Bronchial epithelial cell (primary cell): ENCODE measurements at regions not wholly inside any gene's neighbourhood (a gene's known extent, or its start where the extent isn't known, plus 50 kb on each side); places are given as distances from the start of the nearest gene placed in this dataset.
A peak's percentile ranks its signal among the peaks of the same experiment; 100 is the strongest.

Experiments used
- DNase-seq: peaks from one replicate; pipeline ENCODE4 v3.0.0-alpha.2; 2010; ENCODE audit warnings: low read depth
- FAIRE-seq: peaks from 2 replicates; lab custom pipeline; 2011; peaks lifted over from hg19 to GRCh38; lab: Jason Lieb, UNC
- H3K27me3 ChIP-seq: 2 replicates; pipeline ENCODE4 v1.5.1; 2011; ENCODE audit warnings: low read length; ENCODE audit not compliant: control insufficient read depth, insufficient read depth
- H3K36me3 ChIP-seq: 2 replicates; pipeline ENCODE4 v1.5.1; 2011; ENCODE audit warnings: low read length; ENCODE audit not compliant: control insufficient read depth, insufficient read depth
- H3K4me3 ChIP-seq: 2 replicates; pipeline ENCODE4 v1.5.1; 2011; ENCODE audit warnings: mild to moderate bottlenecking, low read depth, low read length, control low read depth
- TF ChIP-seq, protein P1 (sequence below): IDR thresholded peaks from 2 replicates; pipeline ENCODE4 v1.5.1; 2011; ENCODE audit warnings: mild to moderate bottlenecking, moderate library complexity, low read length, control low read depth, inconsistent platforms; ENCODE audit not compliant: insufficient read depth, severe bottlenecking

DNA sequence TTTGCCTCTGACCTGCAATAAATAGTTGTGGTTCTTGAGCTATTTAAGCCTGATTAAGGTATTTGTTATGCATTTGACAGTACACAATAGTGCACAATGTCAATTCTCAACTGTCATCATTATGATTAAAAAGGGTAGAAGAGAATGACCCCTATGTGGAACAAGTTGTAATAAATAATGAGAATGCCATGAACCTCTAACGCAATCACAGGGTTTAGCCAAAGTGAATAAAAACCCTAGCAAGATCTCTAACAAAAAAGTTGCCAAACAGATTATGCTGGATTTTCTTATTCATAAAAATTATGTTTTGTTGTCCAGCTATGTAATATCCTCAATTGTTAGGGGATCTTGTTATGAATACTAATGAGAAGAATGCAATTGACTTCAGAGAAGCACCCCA is 387.4 kb downstream of the GPAT3 start:
- FAIRE-seq: no peak
- TF ChIP-seq, protein P1, sequence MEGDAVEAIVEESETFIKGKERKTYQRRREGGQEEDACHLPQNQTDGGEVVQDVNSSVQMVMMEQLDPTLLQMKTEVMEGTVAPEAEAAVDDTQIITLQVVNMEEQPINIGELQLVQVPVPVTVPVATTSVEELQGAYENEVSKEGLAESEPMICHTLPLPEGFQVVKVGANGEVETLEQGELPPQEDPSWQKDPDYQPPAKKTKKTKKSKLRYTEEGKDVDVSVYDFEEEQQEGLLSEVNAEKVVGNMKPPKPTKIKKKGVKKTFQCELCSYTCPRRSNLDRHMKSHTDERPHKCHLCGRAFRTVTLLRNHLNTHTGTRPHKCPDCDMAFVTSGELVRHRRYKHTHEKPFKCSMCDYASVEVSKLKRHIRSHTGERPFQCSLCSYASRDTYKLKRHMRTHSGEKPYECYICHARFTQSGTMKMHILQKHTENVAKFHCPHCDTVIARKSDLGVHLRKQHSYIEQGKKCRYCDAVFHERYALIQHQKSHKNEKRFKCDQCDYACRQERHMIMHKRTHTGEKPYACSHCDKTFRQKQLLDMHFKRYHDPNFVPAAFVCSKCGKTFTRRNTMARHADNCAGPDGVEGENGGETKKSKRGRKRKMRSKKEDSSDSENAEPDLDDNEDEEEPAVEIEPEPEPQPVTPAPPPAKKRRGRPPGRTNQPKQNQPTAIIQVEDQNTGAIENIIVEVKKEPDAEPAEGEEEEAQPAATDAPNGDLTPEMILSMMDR: no peak
- Histone ChIP-seq H3K27me3 (no peaks in the 10 kb centered on the region), H3K4me3 (no peak overlapping the region), H3K36me3 (no peaks in the 10 kb centered on the region)
- DNase-seq: no peak

DNA sequence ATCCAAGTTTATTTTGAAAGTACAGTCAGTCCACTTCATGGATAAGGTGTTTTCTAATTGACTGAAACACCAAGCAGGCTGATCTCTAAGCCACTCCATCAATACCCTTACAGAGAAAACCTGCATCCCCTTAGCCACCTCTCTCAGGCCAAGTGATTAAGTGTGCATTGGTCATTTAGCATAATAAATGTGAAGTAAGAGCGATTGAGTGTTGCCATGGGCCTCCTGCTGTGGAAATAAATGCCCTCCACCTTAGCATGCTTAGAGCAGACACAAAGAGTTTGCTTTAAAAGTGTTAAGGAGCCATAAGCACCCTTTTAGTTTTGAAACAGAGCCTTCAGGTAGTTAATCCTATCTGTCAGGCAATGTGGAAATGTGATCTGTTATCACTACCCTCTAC is 386.5 kb downstream of the GPAT3 start:
- DNase-seq (no peak), FAIRE-seq (no peak)
- H3K36me3 ChIP-seq: no peaks in the 10 kb centered on the region
- H3K4me3 ChIP-seq: no peak overlapping the region
- H3K27me3 ChIP-seq: no peaks in the 10 kb centered on the region
- TF ChIP-seq, protein P1: no peak

DNA sequence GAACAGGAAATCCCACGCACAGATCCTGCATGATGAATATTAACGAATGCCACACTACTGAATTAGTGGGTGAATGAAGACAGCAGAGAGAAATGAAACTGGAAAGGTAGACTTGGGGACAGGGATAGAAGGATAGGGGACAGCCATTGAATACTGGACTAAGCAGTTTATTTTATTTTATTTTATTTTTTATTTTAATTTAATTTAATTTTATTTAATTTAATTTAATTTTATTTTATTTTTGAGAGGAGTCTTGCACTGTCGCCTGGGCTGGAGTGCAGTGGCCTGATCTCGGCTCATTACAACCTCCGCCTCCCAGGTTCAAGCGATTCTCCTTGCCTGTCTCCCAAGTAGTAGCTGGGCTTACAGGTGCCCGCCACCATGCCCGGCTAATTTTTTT is 385.2 kb downstream of the GPAT3 start:
- TF ChIP-seq, protein P1: no peak
- DNase-seq: no peak

DNA sequence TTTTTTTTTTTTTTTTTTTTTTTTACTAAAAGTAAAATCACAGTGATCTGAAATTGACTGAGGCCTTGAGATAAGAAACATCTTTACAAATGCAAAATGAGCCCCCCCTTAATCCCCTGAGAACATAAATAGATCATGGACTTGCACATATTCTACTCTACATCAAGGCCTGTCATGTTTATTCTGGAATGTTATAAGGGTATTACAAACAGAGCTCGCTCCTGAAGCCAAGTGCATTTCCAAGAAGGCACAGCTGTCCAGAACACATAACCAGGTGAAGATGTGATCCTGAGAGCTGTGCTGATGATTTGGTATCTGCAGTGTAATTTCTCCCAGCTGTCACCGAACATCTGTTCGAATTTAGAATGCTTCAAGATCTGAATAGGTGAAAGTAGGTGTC is 384.5 kb downstream of the GPAT3 start:
- no peaks in the 10 kb centered on the region for H3K36me3 ChIP-seq
- TF ChIP-seq, protein P1: no peak
- FAIRE-seq (no peak), DNase-seq (no peak)
- H3K4me3 ChIP-seq: no peak overlapping the region
- H3K27me3 ChIP-seq: no peaks in the 10 kb centered on the region

More for the DNA sequence above, 385.2 kb downstream of the GPAT3 start:
- Histone ChIP-seq H3K36me3 (no peaks in the 10 kb centered on the region), H3K4me3 (no peak overlapping the region), H3K27me3 (no peaks in the 10 kb centered on the region)
- FAIRE-seq: no peak

DNA sequence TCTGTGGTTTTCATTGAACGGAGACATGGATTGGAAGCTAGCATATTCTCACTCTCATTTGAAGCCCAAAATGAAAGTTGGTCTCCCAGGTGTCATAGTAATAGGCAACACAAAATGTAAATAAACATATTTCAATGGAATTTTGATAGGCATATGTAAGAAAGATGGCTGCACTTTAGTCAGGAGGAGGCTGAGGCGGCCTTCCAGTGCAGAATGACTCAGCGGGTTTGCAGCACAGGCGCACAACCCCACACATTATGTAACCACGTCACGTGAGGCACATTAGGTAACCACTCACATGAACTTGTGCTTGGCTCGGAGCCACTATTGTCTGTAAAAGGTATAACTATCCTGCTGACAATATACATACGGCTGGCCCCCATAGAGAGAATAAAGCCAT is 381.7 kb downstream of the GPAT3 start:
- DNase-seq (peak; percentile 22), FAIRE-seq (no peak)
- Histone ChIP-seq H3K27me3 (no peaks in the 10 kb centered on the region), H3K36me3 (no peaks in the 10 kb centered on the region), H3K4me3 (no peak overlapping the region)
- TF ChIP-seq, protein P1: no peak

DNA sequence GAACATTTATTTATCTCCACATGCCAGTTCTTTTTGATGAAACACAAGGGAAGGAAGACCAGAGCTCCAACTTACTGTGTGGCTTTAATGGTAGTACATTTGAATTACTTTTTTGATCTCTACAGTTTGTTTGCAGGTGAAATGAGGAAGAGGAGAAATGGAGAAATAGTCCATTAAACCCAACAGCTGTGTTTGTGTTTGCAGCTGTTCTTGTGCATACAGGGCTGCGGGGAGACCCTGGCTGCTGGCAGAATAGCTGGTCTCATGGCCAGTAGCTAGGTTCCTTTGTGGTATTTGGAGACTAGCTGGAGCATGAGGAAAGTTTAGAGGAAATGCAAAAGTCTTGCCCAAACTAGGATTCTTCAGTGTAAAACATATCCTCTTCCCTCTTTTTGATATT is 374.8 kb downstream of the GPAT3 start:
- no peaks in the 10 kb centered on the region for H3K36me3 ChIP-seq
- peaks cover 2% of the 10 kb centered on the region for H3K27me3 ChIP-seq
- H3K4me3 ChIP-seq: no peak overlapping the region
- FAIRE-seq: no peak
- TF ChIP-seq, protein P1: no peak
- no peak for DNase-seq
